Fibroblast of peridontal ligament (primary cell): ENCODE measurements at regions not wholly inside any gene's neighbourhood (a gene's known extent, or its start where the extent isn't known, plus 50 kb on each side); places are given as distances from the start of the nearest gene placed in this dataset.
A peak's percentile ranks its signal among the peaks of the same experiment; 100 is the strongest.
"Not testable (repeated sequence)": the region's sequence is repeated elsewhere in the genome, so short reads cannot be mapped to it uniquely, and the experiment has no call there.

ENCODE experiments used
- DNase-seq: peaks from one replicate; pipeline ENCODE4 v3.0.0-alpha.2; 2010; ENCODE audit errors: extremely low read depth

- peak; percentile 5 for DNase-seq
Measured at GRCh38 chr4:11130195-11130970, 298.3 kb downstream of the HS3ST1 start.

- no peak for DNase-seq
Measured at GRCh38 chr4:11120435-11120834, 308.3 kb downstream of the HS3ST1 start.

- DNase-seq = no peak
Measured at GRCh38 chr4:11119474-11119873, 309.2 kb downstream of the HS3ST1 start.

- no peak for DNase-seq
Measured at GRCh38 chr4:11118513-11118912, 310.2 kb downstream of the HS3ST1 start.

- DNase-seq = no peak
Measured at GRCh38 chr4:11116940-11117339, 311.8 kb downstream of the HS3ST1 start.

GRCh38 chr4:11111876-11112275 is 316.8 kb downstream of the HS3ST1 start:
- no peak for DNase-seq

- DNase-seq = no peak
Measured at GRCh38 chr4:11111370-11111769, 317.3 kb downstream of the HS3ST1 start.

- DNase-seq = no peak
Measured at GRCh38 chr4:11106759-11107158, 321.9 kb downstream of the HS3ST1 start.

- no peak for DNase-seq
Measured at GRCh38 chr4:11106190-11106589, 322.5 kb downstream of the HS3ST1 start.

GRCh38 chr4:11105715-11106114 is 323.0 kb downstream of the HS3ST1 start:
- DNase-seq = no peak

GRCh38 chr4:11098461-11098860 is 330.2 kb downstream of the HS3ST1 start:
- no peak for DNase-seq

GRCh38 chr4:11097725-11098124 is 331.0 kb downstream of the HS3ST1 start:
- DNase-seq = no peak

- DNase-seq = no peak
Measured at GRCh38 chr4:11081006-11081405, 347.7 kb downstream of the HS3ST1 start.

GRCh38 chr4:11079171-11079570 is 349.5 kb downstream of the HS3ST1 start:
- no peak for DNase-seq

GRCh38 chr4:11074581-11075241 is 354.0 kb downstream of the HS3ST1 start:
- no peak for DNase-seq

- DNase-seq = peak; percentile 0
Measured at GRCh38 chr4:11073621-11074051, 355.1 kb downstream of the HS3ST1 start.

GRCh38 chr4:11072999-11073398 is 355.7 kb downstream of the HS3ST1 start:
- DNase-seq = no peak

- no peak for DNase-seq
Measured at GRCh38 chr4:11072463-11072862, 356.2 kb downstream of the HS3ST1 start.

- no peak for DNase-seq
Measured at GRCh38 chr4:11070813-11071212, 357.9 kb downstream of the HS3ST1 start.

GRCh38 chr4:11069581-11070211 is 359.0 kb downstream of the HS3ST1 start:
- no peak for DNase-seq

GRCh38 chr4:11069083-11069482 is 359.6 kb downstream of the HS3ST1 start:
- DNase-seq = no peak

- not testable (repeated sequence) for DNase-seq
Measured at GRCh38 chr4:11066584-11066983, 362.1 kb downstream of the HS3ST1 start.

- DNase-seq = not testable (repeated sequence)
Measured at GRCh38 chr4:11060637-11061036, 368.1 kb downstream of the HS3ST1 start.
